ENCODE measurements at regions not wholly inside any gene's neighbourhood (a gene's known extent, or its start where the extent isn't known, plus 50 kb on each side); places are given as distances from the start of the nearest gene placed in this dataset.

DNA sequence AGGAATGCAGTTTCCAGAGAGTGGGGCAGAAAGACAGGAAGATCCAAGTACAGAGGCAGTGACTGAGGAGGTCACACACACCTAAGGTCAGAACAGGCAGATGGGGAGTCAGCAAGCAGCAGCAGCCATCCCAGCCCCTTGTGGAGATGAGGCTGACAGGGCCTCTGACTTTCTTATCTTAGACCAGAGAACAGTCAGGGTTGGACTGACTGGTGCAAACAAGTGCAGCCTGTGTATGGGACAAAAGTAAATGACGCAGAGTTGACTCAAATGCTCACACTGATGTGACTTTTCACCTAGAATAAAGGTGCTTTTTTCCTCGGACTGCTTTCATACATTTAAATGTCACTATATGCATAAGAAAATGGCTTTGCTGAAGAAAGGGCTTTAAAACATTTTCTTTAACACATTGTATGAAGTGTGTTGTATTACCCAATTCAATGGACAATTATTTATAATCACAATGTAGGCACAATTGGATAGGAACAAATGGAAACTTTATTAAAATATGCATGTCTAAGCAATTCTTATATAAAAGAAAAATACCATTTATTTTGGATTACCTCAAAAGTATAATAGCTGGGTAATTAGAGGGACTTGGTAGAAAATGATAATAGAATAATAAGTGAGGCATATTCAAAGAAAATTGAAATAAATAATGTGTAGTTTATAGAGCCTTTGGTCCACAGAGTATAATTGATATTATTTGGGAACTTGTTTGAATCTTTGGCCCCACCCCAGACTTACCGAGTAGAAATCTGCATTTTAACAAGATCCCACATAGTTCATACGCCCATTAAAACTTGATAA, 1321.5 kb upstream of the CELF4 start:
- Histone ChIP-seq H3K27ac (ENCODE audit: low read depth in 2 of 2, low read length in 2 of 2) (no peak overlapping the region), H3K36me3 (ENCODE audit: control insufficient read depth in 2 of 2, insufficient read depth in 2 of 2, low read length in 2 of 2) (no peaks in the 10 kb centered on the region), H3K4me3 (ENCODE audit: low read length in 2 of 2) (no peak overlapping the region), H3K9ac (ENCODE audit: low read depth in 1 of 2, low read length in 2 of 2) (no peak overlapping the region), H3K27me3 (ENCODE audit: control insufficient read depth in 2 of 2, insufficient read depth in 2 of 2, low read length in 2 of 2) (no peaks in the 10 kb centered on the region), H3K9me3 (ENCODE audit: control insufficient read depth in 2 of 2, low read length in 2 of 2) (no peaks in the 10 kb centered on the region), H3K4me1 (ENCODE audit: control insufficient read depth in 2 of 2, insufficient read depth in 2 of 2, low read length in 2 of 2) (no peaks in the 10 kb centered on the region)

DNA sequence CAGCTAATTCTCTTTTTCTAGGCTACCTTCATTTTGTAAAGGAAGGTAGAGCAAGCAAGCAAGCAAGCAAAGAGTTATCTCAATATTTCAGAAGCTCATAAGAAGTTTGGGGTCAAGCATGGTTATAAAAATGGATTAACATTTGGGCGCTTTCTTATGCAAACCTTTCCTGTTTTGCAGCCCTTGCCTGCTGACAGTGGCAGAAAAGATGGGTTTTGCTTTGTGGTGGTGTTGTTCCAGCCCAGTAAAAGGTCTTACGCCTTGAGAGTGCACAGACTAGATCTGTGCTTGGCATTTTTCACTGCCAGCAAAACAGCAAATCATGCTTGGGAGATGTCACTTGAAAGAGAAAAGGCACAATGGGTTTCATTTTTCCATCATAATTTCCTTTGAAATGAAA, 1320.6 kb upstream of the CELF4 start:
- no peaks in the 10 kb centered on the region for H3K36me3 ChIP-seq (ENCODE audit: control insufficient read depth in 2 of 2, insufficient read depth in 2 of 2, low read length in 2 of 2)
- no peaks in the 10 kb centered on the region for H3K27me3 ChIP-seq (ENCODE audit: control insufficient read depth in 2 of 2, insufficient read depth in 2 of 2, low read length in 2 of 2)
- no peak overlapping the region for H3K4me3 ChIP-seq (ENCODE audit: low read length in 2 of 2)
- no peaks in the 10 kb centered on the region for H3K4me1 ChIP-seq (ENCODE audit: control insufficient read depth in 2 of 2, insufficient read depth in 2 of 2, low read length in 2 of 2)
- H3K27ac ChIP-seq (ENCODE audit: low read depth in 2 of 2, low read length in 2 of 2): no peak overlapping the region
- H3K9ac ChIP-seq (ENCODE audit: low read depth in 1 of 2, low read length in 2 of 2): no peak overlapping the region
- no peaks in the 10 kb centered on the region for H3K9me3 ChIP-seq (ENCODE audit: control insufficient read depth in 2 of 2, low read length in 2 of 2)

DNA sequence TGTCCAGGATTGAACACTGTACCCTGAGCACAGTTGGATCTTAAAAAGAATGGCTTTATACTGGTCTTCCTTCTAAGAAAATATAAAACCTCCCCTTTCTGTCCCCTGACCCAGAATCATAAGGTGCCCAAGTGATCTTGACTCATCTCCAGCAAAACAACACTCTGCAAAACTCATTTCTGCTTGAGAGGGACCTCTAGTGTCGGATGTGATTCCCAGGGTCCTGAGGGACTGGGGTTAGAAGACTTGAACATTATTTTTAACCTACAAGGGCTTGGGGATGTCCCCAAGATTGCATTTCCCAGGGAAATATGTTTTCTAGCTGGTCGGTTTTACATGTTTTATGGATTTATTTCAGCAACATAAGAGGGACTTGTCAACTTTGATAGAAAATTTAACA, 1318.5 kb upstream of the CELF4 start:
- Histone ChIP-seq H3K9me3 (ENCODE audit: control insufficient read depth in 2 of 2, low read length in 2 of 2) (no peaks in the 10 kb centered on the region), H3K4me3 (ENCODE audit: low read length in 2 of 2) (no peak overlapping the region), H3K4me1 (ENCODE audit: control insufficient read depth in 2 of 2, insufficient read depth in 2 of 2, low read length in 2 of 2) (no peaks in the 10 kb centered on the region), H3K9ac (ENCODE audit: low read depth in 1 of 2, low read length in 2 of 2) (no peak overlapping the region), H3K36me3 (ENCODE audit: control insufficient read depth in 2 of 2, insufficient read depth in 2 of 2, low read length in 2 of 2) (no peaks in the 10 kb centered on the region), H3K27me3 (ENCODE audit: control insufficient read depth in 2 of 2, insufficient read depth in 2 of 2, low read length in 2 of 2) (no peaks in the 10 kb centered on the region), H3K27ac (ENCODE audit: low read depth in 2 of 2, low read length in 2 of 2) (no peak overlapping the region)

DNA sequence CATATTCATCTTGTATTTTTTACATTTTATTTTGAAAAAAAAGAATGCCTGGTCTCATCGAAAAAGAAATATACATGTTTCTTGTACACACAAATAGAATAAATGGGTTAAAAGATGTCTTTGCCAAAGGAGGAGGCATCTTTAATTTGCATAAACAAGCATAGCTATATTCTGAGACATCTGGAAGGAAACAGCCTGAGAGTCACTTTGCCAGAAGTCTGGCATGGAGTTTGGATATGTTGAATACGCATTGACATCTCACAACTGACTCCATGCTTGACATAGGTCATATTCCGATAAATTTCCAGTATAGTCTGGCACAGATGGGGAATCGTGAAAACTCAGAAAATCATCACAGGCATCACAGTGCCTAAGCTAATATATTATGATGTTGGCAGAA, 1317.5 kb upstream of the CELF4 start:
- Histone ChIP-seq H3K4me1 (ENCODE audit: control insufficient read depth in 2 of 2, insufficient read depth in 2 of 2, low read length in 2 of 2) (no peaks in the 10 kb centered on the region), H3K27ac (ENCODE audit: low read depth in 2 of 2, low read length in 2 of 2) (no peak overlapping the region), H3K27me3 (ENCODE audit: control insufficient read depth in 2 of 2, insufficient read depth in 2 of 2, low read length in 2 of 2) (no peaks in the 10 kb centered on the region), H3K9ac (ENCODE audit: low read depth in 1 of 2, low read length in 2 of 2) (no peak overlapping the region), H3K4me3 (ENCODE audit: low read length in 2 of 2) (no peak overlapping the region), H3K9me3 (ENCODE audit: control insufficient read depth in 2 of 2, low read length in 2 of 2) (no peaks in the 10 kb centered on the region), H3K36me3 (ENCODE audit: control insufficient read depth in 2 of 2, insufficient read depth in 2 of 2, low read length in 2 of 2) (no peaks in the 10 kb centered on the region)

DNA sequence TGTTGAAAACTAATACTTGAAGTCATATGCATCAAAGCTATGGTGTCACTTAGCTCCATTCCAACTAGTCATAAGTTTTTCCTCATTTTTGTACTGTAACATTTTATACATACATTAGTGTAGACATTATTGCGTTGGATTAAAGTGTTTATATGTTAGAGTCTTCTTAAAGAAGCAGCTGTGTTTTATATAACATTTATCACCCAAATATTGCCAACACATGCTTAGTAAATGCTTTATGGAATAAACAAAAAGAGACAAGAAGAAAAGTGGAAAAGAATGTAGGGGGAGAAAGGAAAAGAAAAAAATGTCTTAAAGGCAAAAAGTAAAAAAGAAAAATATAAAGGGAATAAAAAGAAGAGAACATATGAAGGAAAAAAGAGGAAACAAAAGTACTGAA, 1314.3 kb upstream of the CELF4 start:
- H3K36me3 ChIP-seq (ENCODE audit: control insufficient read depth in 2 of 2, insufficient read depth in 2 of 2, low read length in 2 of 2): no peaks in the 10 kb centered on the region
- H3K9me3 ChIP-seq (ENCODE audit: control insufficient read depth in 2 of 2, low read length in 2 of 2): no peaks in the 10 kb centered on the region
- H3K27ac ChIP-seq (ENCODE audit: low read depth in 2 of 2, low read length in 2 of 2): no peak overlapping the region
- H3K27me3 ChIP-seq (ENCODE audit: control insufficient read depth in 2 of 2, insufficient read depth in 2 of 2, low read length in 2 of 2): no peaks in the 10 kb centered on the region
- H3K4me3 ChIP-seq (ENCODE audit: low read length in 2 of 2): no peak overlapping the region
- H3K9ac ChIP-seq (ENCODE audit: low read depth in 1 of 2, low read length in 2 of 2): no peak overlapping the region
- no peaks in the 10 kb centered on the region for H3K4me1 ChIP-seq (ENCODE audit: control insufficient read depth in 2 of 2, insufficient read depth in 2 of 2, low read length in 2 of 2)

DNA sequence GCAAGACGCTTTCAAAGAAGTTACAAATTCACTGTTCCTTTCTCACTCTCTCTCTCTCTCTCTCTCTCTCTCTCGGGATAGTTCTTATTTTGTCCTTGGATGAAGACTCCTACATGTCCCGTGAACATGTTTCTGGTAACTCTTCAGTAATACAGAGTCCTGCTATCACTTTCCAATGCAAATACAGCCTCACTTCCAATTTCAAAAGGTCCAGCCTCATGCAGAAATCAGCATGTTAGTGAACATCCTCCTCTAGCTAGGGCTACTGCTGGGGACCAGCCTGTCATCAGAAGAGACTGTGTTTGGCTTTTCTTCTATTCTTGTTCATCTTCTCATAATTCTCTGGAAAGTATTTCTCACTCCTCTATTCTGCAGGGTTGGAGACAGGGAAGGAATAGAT, 1306.7 kb upstream of the CELF4 start:
- no peaks in the 10 kb centered on the region for H3K4me1 ChIP-seq (ENCODE audit: control insufficient read depth in 2 of 2, insufficient read depth in 2 of 2, low read length in 2 of 2)
- H3K4me3 ChIP-seq (ENCODE audit: low read length in 2 of 2): no peak overlapping the region
- no peaks in the 10 kb centered on the region for H3K36me3 ChIP-seq (ENCODE audit: control insufficient read depth in 2 of 2, insufficient read depth in 2 of 2, low read length in 2 of 2)
- no peaks in the 10 kb centered on the region for H3K9me3 ChIP-seq (ENCODE audit: control insufficient read depth in 2 of 2, low read length in 2 of 2)
- H3K9ac ChIP-seq (ENCODE audit: low read depth in 1 of 2, low read length in 2 of 2): no peak overlapping the region
- no peaks in the 10 kb centered on the region for H3K27me3 ChIP-seq (ENCODE audit: control insufficient read depth in 2 of 2, insufficient read depth in 2 of 2, low read length in 2 of 2)
- H3K27ac ChIP-seq (ENCODE audit: low read depth in 2 of 2, low read length in 2 of 2): no peak overlapping the region

DNA sequence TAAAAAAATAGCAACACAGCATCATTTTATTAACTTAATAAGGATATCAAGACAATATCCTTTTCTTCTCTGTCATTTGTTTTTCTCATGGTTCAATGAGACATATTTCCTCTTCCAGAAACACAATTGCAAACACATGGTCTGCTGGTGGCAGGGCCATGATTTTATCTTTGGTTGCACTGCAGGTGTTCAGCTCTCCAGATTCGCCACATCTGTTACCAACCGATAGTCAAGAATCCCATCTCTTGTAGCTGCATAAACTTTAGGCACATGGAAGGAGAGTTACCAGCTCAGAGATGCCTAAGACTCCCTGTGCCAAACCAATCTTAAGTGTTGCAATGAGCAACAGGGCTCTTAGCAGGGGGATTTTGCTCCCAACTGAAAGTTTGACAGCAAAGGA, 1303.2 kb upstream of the CELF4 start:
- Histone ChIP-seq H3K36me3 (ENCODE audit: control insufficient read depth in 2 of 2, insufficient read depth in 2 of 2, low read length in 2 of 2) (no peaks in the 10 kb centered on the region), H3K4me3 (ENCODE audit: low read length in 2 of 2) (no peak overlapping the region), H3K4me1 (ENCODE audit: control insufficient read depth in 2 of 2, insufficient read depth in 2 of 2, low read length in 2 of 2) (no peaks in the 10 kb centered on the region), H3K27ac (ENCODE audit: low read depth in 2 of 2, low read length in 2 of 2) (no peak overlapping the region), H3K27me3 (ENCODE audit: control insufficient read depth in 2 of 2, insufficient read depth in 2 of 2, low read length in 2 of 2) (no peaks in the 10 kb centered on the region), H3K9ac (ENCODE audit: low read depth in 1 of 2, low read length in 2 of 2) (no peak overlapping the region), H3K9me3 (ENCODE audit: control insufficient read depth in 2 of 2, low read length in 2 of 2) (no peaks in the 10 kb centered on the region)

DNA sequence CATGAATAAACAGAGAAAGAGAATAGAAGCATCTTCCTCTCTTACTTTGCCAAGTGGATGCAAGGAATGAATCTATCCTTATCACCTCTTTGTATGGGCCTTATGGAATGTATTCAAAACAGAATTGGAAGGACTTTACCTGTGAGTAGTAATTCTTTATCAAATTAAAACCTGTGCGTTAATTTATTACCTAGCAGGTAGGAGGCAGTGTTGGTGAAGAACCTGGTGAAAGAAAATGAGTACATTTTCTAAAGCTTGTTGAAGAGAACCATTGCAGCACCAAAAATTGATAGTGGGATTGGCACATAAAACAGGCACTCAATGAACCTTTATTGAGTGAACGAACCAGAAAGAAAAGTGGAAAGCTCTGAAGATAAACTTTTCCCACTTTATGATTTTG, 1302.1 kb upstream of the CELF4 start:
- Histone ChIP-seq H3K9ac (ENCODE audit: low read depth in 1 of 2, low read length in 2 of 2) (no peak overlapping the region), H3K4me3 (ENCODE audit: low read length in 2 of 2) (no peak overlapping the region), H3K36me3 (ENCODE audit: control insufficient read depth in 2 of 2, insufficient read depth in 2 of 2, low read length in 2 of 2) (no peaks in the 10 kb centered on the region), H3K4me1 (ENCODE audit: control insufficient read depth in 2 of 2, insufficient read depth in 2 of 2, low read length in 2 of 2) (no peaks in the 10 kb centered on the region), H3K9me3 (ENCODE audit: control insufficient read depth in 2 of 2, low read length in 2 of 2) (no peaks in the 10 kb centered on the region), H3K27ac (ENCODE audit: low read depth in 2 of 2, low read length in 2 of 2) (no peak overlapping the region), H3K27me3 (ENCODE audit: control insufficient read depth in 2 of 2, insufficient read depth in 2 of 2, low read length in 2 of 2) (no peaks in the 10 kb centered on the region)

DNA sequence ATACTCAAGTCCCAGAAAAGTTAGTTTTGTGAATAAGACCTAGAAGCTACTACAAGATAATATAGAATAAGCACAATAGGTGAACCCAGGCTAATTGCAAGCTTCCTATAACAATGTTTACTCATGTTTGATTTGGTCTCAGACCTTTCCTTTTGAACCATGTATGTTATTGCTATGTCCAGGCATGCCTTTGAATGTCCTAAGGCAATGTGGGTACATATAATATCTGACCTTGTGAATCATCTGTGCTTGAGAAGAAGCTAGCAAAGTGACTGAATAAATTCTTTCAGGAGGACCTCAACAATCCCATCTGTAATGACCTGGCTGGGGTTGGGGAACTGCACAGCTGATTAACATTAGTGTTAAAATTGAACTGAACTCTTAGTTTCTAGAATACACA, 1285.9 kb upstream of the CELF4 start:
- no peaks in the 10 kb centered on the region for H3K4me1 ChIP-seq (ENCODE audit: control insufficient read depth in 2 of 2, insufficient read depth in 2 of 2, low read length in 2 of 2)
- H3K27me3 ChIP-seq (ENCODE audit: control insufficient read depth in 2 of 2, insufficient read depth in 2 of 2, low read length in 2 of 2): no peaks in the 10 kb centered on the region
- no peak overlapping the region for H3K4me3 ChIP-seq (ENCODE audit: low read length in 2 of 2)
- peaks cover 0 to 2% of the 10 kb centered on the region in 2 donors for H3K9me3 ChIP-seq (ENCODE audit: control insufficient read depth in 2 of 2, low read length in 2 of 2)
- no peak overlapping the region for H3K27ac ChIP-seq (ENCODE audit: low read depth in 2 of 2, low read length in 2 of 2)
- no peaks in the 10 kb centered on the region for H3K36me3 ChIP-seq (ENCODE audit: control insufficient read depth in 2 of 2, insufficient read depth in 2 of 2, low read length in 2 of 2)
- no peak overlapping the region for H3K9ac ChIP-seq (ENCODE audit: low read depth in 1 of 2, low read length in 2 of 2)

DNA sequence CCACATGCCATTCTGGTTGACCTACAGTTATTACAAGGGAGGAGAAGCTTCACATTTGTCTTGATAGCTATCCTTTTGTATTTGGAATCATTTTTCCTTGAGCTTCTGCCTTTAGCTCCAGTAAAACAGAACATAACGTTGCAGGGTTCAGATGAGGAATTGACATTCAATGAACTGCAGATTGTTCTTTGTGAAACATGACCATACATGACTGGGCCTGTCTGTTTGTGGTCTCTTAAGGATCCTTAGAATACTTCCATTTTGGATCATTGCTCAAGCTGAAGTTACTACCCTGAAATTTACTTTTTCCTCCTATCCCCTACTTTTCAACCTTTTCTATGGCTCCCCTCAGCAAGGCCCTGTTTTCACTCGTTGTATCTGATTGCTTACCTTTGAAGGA, 1281.7 kb upstream of the CELF4 start:
- H3K27ac ChIP-seq (ENCODE audit: low read depth in 2 of 2, low read length in 2 of 2): no peak overlapping the region
- no peak overlapping the region for H3K4me3 ChIP-seq (ENCODE audit: low read length in 2 of 2)
- H3K4me1 ChIP-seq (ENCODE audit: control insufficient read depth in 2 of 2, insufficient read depth in 2 of 2, low read length in 2 of 2): no peaks in the 10 kb centered on the region
- H3K36me3 ChIP-seq (ENCODE audit: control insufficient read depth in 2 of 2, insufficient read depth in 2 of 2, low read length in 2 of 2): no peaks in the 10 kb centered on the region
- H3K9ac ChIP-seq (ENCODE audit: low read depth in 1 of 2, low read length in 2 of 2): no peak overlapping the region
- H3K27me3 ChIP-seq (ENCODE audit: control insufficient read depth in 2 of 2, insufficient read depth in 2 of 2, low read length in 2 of 2): no peaks in the 10 kb centered on the region
- H3K9me3 ChIP-seq (ENCODE audit: control insufficient read depth in 2 of 2, low read length in 2 of 2): no peaks in the 10 kb centered on the region

DNA sequence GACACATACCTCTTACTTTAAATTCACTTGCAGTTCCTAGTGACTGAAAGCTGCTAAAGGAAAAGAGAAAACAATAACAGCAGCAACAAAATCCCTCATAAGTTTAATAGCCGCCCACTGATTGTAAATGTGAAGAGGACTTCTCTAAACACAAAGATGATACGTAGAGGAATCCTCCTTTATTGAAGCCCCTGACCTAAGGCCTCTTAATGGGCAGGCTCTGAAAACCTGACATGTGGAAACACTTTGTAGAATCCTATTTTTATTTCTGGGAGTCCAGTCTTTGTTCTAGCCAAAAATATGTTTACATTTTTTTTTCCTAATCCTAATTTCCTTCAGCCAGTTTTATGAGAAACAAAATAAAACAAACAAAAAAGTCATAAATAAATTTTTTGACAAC, 1277.7 kb upstream of the CELF4 start:
- Histone ChIP-seq H3K9ac (ENCODE audit: low read depth in 1 of 2, low read length in 2 of 2) (no peak overlapping the region), H3K27ac (ENCODE audit: low read depth in 2 of 2, low read length in 2 of 2) (no peak overlapping the region), H3K9me3 (ENCODE audit: control insufficient read depth in 2 of 2, low read length in 2 of 2) (peaks cover 0 to 3% of the 10 kb centered on the region in 2 donors), H3K36me3 (ENCODE audit: control insufficient read depth in 2 of 2, insufficient read depth in 2 of 2, low read length in 2 of 2) (no peaks in the 10 kb centered on the region), H3K4me3 (ENCODE audit: low read length in 2 of 2) (no peak overlapping the region), H3K4me1 (ENCODE audit: control insufficient read depth in 2 of 2, insufficient read depth in 2 of 2, low read length in 2 of 2) (no peaks in the 10 kb centered on the region), H3K27me3 (ENCODE audit: control insufficient read depth in 2 of 2, insufficient read depth in 2 of 2, low read length in 2 of 2) (no peaks in the 10 kb centered on the region)
